ENCODE measurements at regions not wholly inside any gene's neighbourhood (a gene's known extent, or its start where the extent isn't known, plus 50 kb on each side); places are given as distances from the start of the nearest gene placed in this dataset.

DNA sequence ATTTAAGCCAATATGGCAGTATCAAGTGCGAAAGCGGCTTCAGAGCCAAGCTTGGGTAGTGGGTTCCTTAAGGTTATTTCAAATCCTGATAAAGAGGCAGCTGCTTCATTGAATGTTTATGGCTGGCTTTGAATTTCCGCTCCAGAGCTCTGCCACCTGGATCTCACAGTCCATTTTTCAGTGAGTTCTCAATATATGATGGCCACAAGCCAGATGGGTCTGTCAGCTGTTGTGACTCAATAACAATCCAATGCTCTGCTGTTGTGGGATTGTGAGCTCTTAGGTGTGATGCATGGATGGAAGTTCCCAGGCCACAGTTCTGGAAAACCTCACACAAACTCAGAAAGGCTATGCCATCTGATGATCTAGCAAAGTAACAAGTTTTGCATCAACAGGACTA is 743.8 kb upstream of the LRRN3 start:
- no peaks in the 10 kb centered on the region for H3K4me1 Mint-ChIP-seq
- H3K27me3 Mint-ChIP-seq (ENCODE audit: low read depth), result no peaks in the 10 kb centered on the region
- no peaks in the 10 kb centered on the region for H3K9me3 Mint-ChIP-seq
- H3K27ac Mint-ChIP-seq (ENCODE audit: unreplicated experiment), result no peak overlapping the region
- no peak for DNase-seq (ENCODE audit: low read depth, low spot score)
- H3K4me3 Mint-ChIP-seq, result no peak overlapping the region
- TF ChIP-seq CTCF (conservative IDR thresholded peaks at IDR 0.05), result no peak
- peaks cover 3% of the 10 kb centered on the region for H3K36me3 Mint-ChIP-seq (ENCODE audit: low read depth)

GRCh38 chr7:110356438-110356837 is 734.5 kb upstream of the LRRN3 start:
- Mint-ChIP-seq H3K27me3 (ENCODE audit: low read depth) (no peaks in the 10 kb centered on the region), H3K4me1 (no peaks in the 10 kb centered on the region), H3K9me3 (peaks cover 20% of the 10 kb centered on the region), H3K4me3 (no peak overlapping the region), H3K36me3 (ENCODE audit: low read depth) (peaks cover 12% of the 10 kb centered on the region), H3K27ac (ENCODE audit: unreplicated experiment) (no peak overlapping the region)
- no peak for TF ChIP-seq CTCF (conservative IDR thresholded peaks at IDR 0.05)
- no peak for DNase-seq (ENCODE audit: low read depth, low spot score)

- Mint-ChIP-seq H3K36me3 (ENCODE audit: low read depth) (peaks cover 9% of the 10 kb centered on the region), H3K4me3 (no peak overlapping the region), H3K27me3 (ENCODE audit: low read depth) (no peaks in the 10 kb centered on the region), H3K9me3 (peaks cover 17% of the 10 kb centered on the region), H3K4me1 (no peaks in the 10 kb centered on the region), H3K27ac (ENCODE audit: unreplicated experiment) (no peak overlapping the region)
- no peak for TF ChIP-seq CTCF (conservative IDR thresholded peaks at IDR 0.05)
- no peak for DNase-seq (ENCODE audit: low read depth, low spot score)
These were observed 732.9 kb upstream of the LRRN3 start for GRCh38 chr7:110358028-110358427.

DNA sequence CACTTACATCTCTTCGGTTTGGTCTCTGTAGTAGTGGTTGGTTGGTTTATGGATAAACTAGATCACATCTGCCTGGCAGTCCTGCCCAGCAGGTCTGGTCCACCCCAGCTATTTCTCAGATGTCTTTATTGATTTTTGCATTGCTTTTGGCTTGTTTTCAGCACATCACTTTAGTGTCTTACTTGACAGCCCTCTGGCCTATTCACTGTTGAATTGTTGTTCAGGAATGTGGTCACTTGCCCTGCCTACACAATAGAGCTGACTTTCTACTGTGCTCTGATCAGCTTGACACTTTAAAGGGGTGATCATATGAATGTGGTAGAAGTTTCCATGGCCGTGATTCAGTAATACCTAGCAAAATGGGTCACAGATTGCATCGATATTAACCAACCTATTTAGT is 719.2 kb upstream of the LRRN3 start:
- no peak for DNase-seq (ENCODE audit: low read depth, low spot score)
- no peak for TF ChIP-seq CTCF (conservative IDR thresholded peaks at IDR 0.05)
- peaks cover 7% of the 10 kb centered on the region for H3K9me3 Mint-ChIP-seq
- no peaks in the 10 kb centered on the region for H3K36me3 Mint-ChIP-seq (ENCODE audit: low read depth)
- H3K27ac Mint-ChIP-seq (ENCODE audit: unreplicated experiment), result no peak overlapping the region
- no peak overlapping the region for H3K4me3 Mint-ChIP-seq
- no peaks in the 10 kb centered on the region for H3K27me3 Mint-ChIP-seq (ENCODE audit: low read depth)
- H3K4me1 Mint-ChIP-seq, result peaks cover 19% of the 10 kb centered on the region

DNA sequence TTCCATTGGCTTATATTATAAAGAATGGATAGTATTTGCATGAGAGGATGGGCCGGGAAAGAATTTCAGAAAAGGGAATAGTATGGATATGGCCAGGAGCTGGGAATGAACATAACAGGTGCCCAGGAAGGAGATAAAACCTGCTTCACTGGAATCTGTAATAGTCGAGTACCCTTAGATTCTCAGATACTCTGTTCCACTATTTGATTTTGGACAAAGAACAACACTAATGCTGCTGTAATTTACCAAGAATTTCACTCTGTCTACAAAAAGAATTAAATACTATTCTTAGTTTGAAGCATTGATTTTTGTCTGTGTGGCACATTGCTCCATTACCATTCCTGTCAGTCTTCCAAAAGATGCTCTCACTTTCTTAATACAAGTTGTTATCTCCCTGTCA is 718.2 kb upstream of the LRRN3 start:
- peaks cover 19% of the 10 kb centered on the region for H3K4me1 Mint-ChIP-seq
- H3K27ac Mint-ChIP-seq (ENCODE audit: unreplicated experiment), result no peak overlapping the region
- no peaks in the 10 kb centered on the region for H3K36me3 Mint-ChIP-seq (ENCODE audit: low read depth)
- H3K4me3 Mint-ChIP-seq, result no peak overlapping the region
- no peak for TF ChIP-seq CTCF (conservative IDR thresholded peaks at IDR 0.05)
- no peaks in the 10 kb centered on the region for H3K27me3 Mint-ChIP-seq (ENCODE audit: low read depth)
- H3K9me3 Mint-ChIP-seq, result peaks cover 9% of the 10 kb centered on the region
- no peak for DNase-seq (ENCODE audit: low read depth, low spot score)

DNA sequence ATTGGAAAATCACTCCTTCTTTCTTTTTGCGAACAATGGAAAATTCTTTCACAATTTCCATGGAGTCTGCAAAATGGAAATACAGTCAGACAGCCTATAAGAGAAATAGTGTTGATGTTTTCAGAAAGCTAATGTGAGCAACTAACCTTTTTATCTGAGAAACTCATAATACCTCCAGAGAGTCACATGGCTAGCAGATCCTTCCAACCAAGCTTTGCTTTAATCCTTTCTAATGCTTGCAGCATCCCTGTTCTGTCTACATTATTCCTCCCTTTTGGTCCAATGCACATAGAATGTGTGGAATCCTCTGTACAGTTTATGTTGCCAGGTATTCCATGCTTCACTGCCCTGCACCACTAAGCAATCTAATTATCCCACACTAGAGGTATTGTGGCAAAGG is 717.5 kb upstream of the LRRN3 start:
- no peak for DNase-seq (ENCODE audit: low read depth, low spot score)
- H3K4me1 Mint-ChIP-seq, result peaks cover 19% of the 10 kb centered on the region
- no peak overlapping the region for H3K4me3 Mint-ChIP-seq
- peaks cover 9% of the 10 kb centered on the region for H3K9me3 Mint-ChIP-seq
- no peak overlapping the region for H3K27ac Mint-ChIP-seq (ENCODE audit: unreplicated experiment)
- no peaks in the 10 kb centered on the region for H3K27me3 Mint-ChIP-seq (ENCODE audit: low read depth)
- no peak for TF ChIP-seq CTCF (conservative IDR thresholded peaks at IDR 0.05)
- H3K36me3 Mint-ChIP-seq (ENCODE audit: low read depth), result no peaks in the 10 kb centered on the region

All from neural crest cell (in vitro differentiated cells).